Neural progenitor cell (in vitro differentiated cells): ENCODE measurements at regions not wholly inside any gene's neighbourhood (a gene's known extent, or its start where the extent isn't known, plus 50 kb on each side); places are given as distances from the start of the nearest gene placed in this dataset.

Experiments
- DNase-seq: peaks from one replicate; pipeline ENCODE4 v3.0.0-alpha.2; 2016; ENCODE audit warnings: low spot score
- H2AFZ ChIP-seq: fragments of 200-600 bp; sonication (generic); replicated peaks from 2 replicates; pipeline ENCODE4 v1.6.1; 2016; ENCODE audit warnings: antibody characterized with exemption
- H3F3A ChIP-seq: fragments of 200-600 bp; sonication (generic); 2 replicates; pipeline ENCODE4 v1.6.1; 2016; ENCODE audit warnings: antibody characterized with exemption, low read depth
- H3K27ac ChIP-seq: fragments of 200-600 bp; sonication (generic); 2 replicates; pipeline ENCODE4 v1.5.1; 2016; ENCODE audit warnings: mild to moderate bottlenecking
- H3K27me3 ChIP-seq: fragments of 200-600 bp; sonication (generic); 2 replicates; pipeline ENCODE4 v1.6.1; 2016; ENCODE audit warnings: mild to moderate bottlenecking, moderate library complexity
- H3K36me3 ChIP-seq: fragments of 200-600 bp; sonication (generic); 2 replicates; pipeline ENCODE4 v1.5.1; 2016
- H3K4me1 ChIP-seq: fragments of 200-600 bp; sonication (generic); 2 replicates; pipeline ENCODE4 v1.6.1; 2016; ENCODE audit warnings: mixed run types
- H3K4me2 ChIP-seq: fragments of 200-600 bp; sonication (generic); 2 replicates; pipeline ENCODE4 v1.6.1; 2016
- H3K4me3 ChIP-seq: fragments of 200-600 bp; sonication (generic); 2 replicates; pipeline ENCODE4 v1.5.1; 2016
- H3K79me2 ChIP-seq: fragments of 200-600 bp; sonication (generic); 2 replicates; pipeline ENCODE4 v1.6.1; 2016; ENCODE audit warnings: low read depth
- H3K9ac ChIP-seq: fragments of 200-600 bp; sonication (generic); 2 replicates; pipeline ENCODE4 v1.6.1; 2016
- H3K9me3 ChIP-seq: fragments of 200-600 bp; sonication (generic); 2 replicates; pipeline ENCODE4 v1.5.1; 2016; ENCODE audit warnings: low read depth
- H4K20me1 ChIP-seq: fragments of 200-600 bp; sonication (generic); 2 replicates; pipeline ENCODE4 v1.6.1; 2016; ENCODE audit warnings: low read depth
- H3K27ac Mint-ChIP-seq: 3 replicates; pipeline ENCODE4 v1.8.0; 2021; ENCODE audit warnings: mixed read lengths
- H3K27me3 Mint-ChIP-seq: 2 replicates; pipeline ENCODE4 v1.8.0; 2022; ENCODE audit warnings: low read depth, mild to moderate bottlenecking, inconsistent platforms, moderate library complexity, mixed read lengths; ENCODE audit not compliant: insufficient read depth
- H3K36me3 Mint-ChIP-seq: 3 replicates; pipeline ENCODE4 v1.8.0; 2021; ENCODE audit warnings: mixed read lengths
- H3K4me1 Mint-ChIP-seq: 3 replicates; pipeline ENCODE4 v1.8.0; 2021; ENCODE audit warnings: mixed read lengths
- H3K4me3 Mint-ChIP-seq: 3 replicates; pipeline ENCODE4 v1.8.0; 2021; ENCODE audit warnings: mild to moderate bottlenecking, moderate library complexity, mixed read lengths
- H3K9me3 Mint-ChIP-seq: 3 replicates; pipeline ENCODE4 v1.8.0; 2020; ENCODE audit warnings: mixed read lengths
- CTCF ChIP-seq: fragments of 200-600 bp; sonication (generic); IDR thresholded peaks from 2 replicates; pipeline ENCODE4 v1.5.1; 2017; ENCODE audit warnings: antibody characterized with exemption, mild to moderate bottlenecking
- EZH2 ChIP-seq: fragments of 200-600 bp; sonication (generic); IDR thresholded peaks from 2 replicates; pipeline ENCODE4 v1.6.1; 2017; ENCODE audit warnings: antibody characterized with exemption, mild to moderate bottlenecking, moderate library complexity
- EZH2phosphoT487 ChIP-seq: fragments of 200-600 bp; sonication (generic); IDR thresholded peaks from 2 replicates; pipeline ENCODE4 v1.6.1; 2017; ENCODE audit warnings: antibody characterized with exemption

GRCh38 chr12:105670672-105671071 lies 340.2 kb downstream of the C12orf75 start:
- Mint-ChIP-seq H3K27me3 (peaks cover 2% of the 10 kb centered on the region), H3K9me3 (peaks cover 4% of the 10 kb centered on the region), H3K4me1 (peaks cover 2% of the 10 kb centered on the region), H3K4me3 (no peak overlapping the region), H3K27ac (no peak overlapping the region), H3K36me3 (peaks cover 2% of the 10 kb centered on the region)
- H3K36me3 ChIP-seq: no peaks in the 10 kb centered on the region
- H3K9ac ChIP-seq: no peak overlapping the region
- no peaks in the 10 kb centered on the region for H3K79me2 ChIP-seq
- H2AFZ ChIP-seq: no peak overlapping the region
- H3K27ac ChIP-seq: no peak overlapping the region
- H3K4me2 ChIP-seq: no peak overlapping the region
- TF ChIP-seq CTCF (no peak), EZH2 (no peak)
- H3K9me3 ChIP-seq: no peaks in the 10 kb centered on the region
- no peaks in the 10 kb centered on the region for H3K4me1 ChIP-seq
- no peaks in the 10 kb centered on the region for H3F3A ChIP-seq
- H3K27me3 ChIP-seq: no peaks in the 10 kb centered on the region
- H3K4me3 ChIP-seq: no peak overlapping the region
- DNase-seq: no peak
- no peaks in the 10 kb centered on the region for H4K20me1 ChIP-seq

GRCh38 chr12:105671720-105672119 lies 341.2 kb downstream of the C12orf75 start:
- Histone ChIP-seq H2AFZ (no peak overlapping the region), H4K20me1 (no peaks in the 10 kb centered on the region), H3K27ac (no peak overlapping the region), H3K36me3 (no peaks in the 10 kb centered on the region), H3K4me3 (no peak overlapping the region), H3K79me2 (no peaks in the 10 kb centered on the region), H3F3A (no peaks in the 10 kb centered on the region), H3K9ac (no peak overlapping the region), H3K9me3 (no peaks in the 10 kb centered on the region), H3K4me1 (no peaks in the 10 kb centered on the region), H3K4me2 (no peak overlapping the region), H3K27me3 (no peaks in the 10 kb centered on the region)
- Mint-ChIP-seq H3K4me1 (peaks cover 2% of the 10 kb centered on the region), H3K27me3 (peaks cover 2% of the 10 kb centered on the region), H3K9me3 (peaks cover 4% of the 10 kb centered on the region), H3K36me3 (peaks cover 2% of the 10 kb centered on the region), H3K27ac (no peak overlapping the region), H3K4me3 (no peak overlapping the region)
- TF ChIP-seq EZH2phosphoT487: no peak
- no peak for TF ChIP-seq CTCF
- TF ChIP-seq EZH2: no peak
- DNase-seq: no peak

- Histone ChIP-seq H3K9ac (no peak overlapping the region), H3K9me3 (no peaks in the 10 kb centered on the region), H3K4me3 (no peak overlapping the region), H3F3A (no peaks in the 10 kb centered on the region), H4K20me1 (no peaks in the 10 kb centered on the region), H3K4me1 (no peaks in the 10 kb centered on the region), H3K4me2 (no peak overlapping the region), H3K79me2 (no peaks in the 10 kb centered on the region), H2AFZ (no peak overlapping the region), H3K27me3 (no peaks in the 10 kb centered on the region), H3K36me3 (no peaks in the 10 kb centered on the region), H3K27ac (no peak overlapping the region)
- Mint-ChIP-seq H3K9me3 (peaks cover 4% of the 10 kb centered on the region), H3K36me3 (peaks cover 2% of the 10 kb centered on the region), H3K27ac (no peak overlapping the region), H3K4me3 (no peak overlapping the region), H3K27me3 (peaks cover 2% of the 10 kb centered on the region), H3K4me1 (peaks cover 2% of the 10 kb centered on the region)
- TF ChIP-seq EZH2 (no peak), EZH2phosphoT487 (no peak), CTCF (no peak)
- DNase-seq: no peak
Observed at GRCh38 chr12:105672121-105672975, 341.9 kb downstream of the C12orf75 start.
